Activated CD8-positive, alpha-beta memory T cell treated with anti-CD3 and anti-CD28 coated beads for 36 hours (primary cell): ENCODE measurements at regions not wholly inside any gene's neighbourhood (a gene's known extent, or its start where the extent isn't known, plus 50 kb on each side); places are given as distances from the start of the nearest gene placed in this dataset.
"Not testable (repeated sequence)": the region's sequence is repeated elsewhere in the genome, so short reads cannot be mapped to it uniquely, and the experiment has no call there.

Experiments used
- CTCF ChIA-PET: fragments of 350-600 bp; sonication (Branson Sonifier 250); formaldehyde crosslinking; loops from one replicate; lab custom pipeline; 2021; ENCODE audit warnings: antibody characterized with exemption; lab: Charles Lee
- POLR2A ChIA-PET: fragments of 350-600 bp; sonication (Branson Sonifier 250); formaldehyde crosslinking; loops from one replicate; lab custom pipeline; 2021; ENCODE audit warnings: antibody characterized with exemption; lab: Charles Lee

GRCh38 chr21:28581976-28582375 lies 410.7 kb downstream of the LTN1 start:
- ChIA-PET CTCF (no interaction called here), POLR2A (no interaction called here)

- POLR2A ChIA-PET: interaction anchor here (0.6 kb wide), 1 partner anchor 9 kb away, joined by 3 read pairs; no protein-coding TSS in a partner anchor
- CTCF ChIA-PET: not testable (repeated sequence)
Measured at GRCh38 chr21:28581311-28581731, 411.4 kb downstream of the LTN1 start.

- POLR2A ChIA-PET: no interaction called here
- CTCF ChIA-PET: no interaction called here
Measured at GRCh38 chr21:28580585-28580984, 412.1 kb downstream of the LTN1 start.

GRCh38 chr21:28579986-28580550 lies 412.6 kb downstream of the LTN1 start:
- CTCF ChIA-PET: no interaction called here
- POLR2A ChIA-PET: no interaction called here

GRCh38 chr21:28568692-28569091 lies 424.0 kb downstream of the LTN1 start:
- ChIA-PET CTCF (no interaction called here), POLR2A (no interaction called here)

- POLR2A ChIA-PET, CTCF ChIA-PET: not testable (repeated sequence)
Measured at GRCh38 chr21:28563933-28564332, 428.7 kb downstream of the LTN1 start.

GRCh38 chr21:28561772-28562171 lies 430.9 kb downstream of the LTN1 start:
- ChIA-PET POLR2A (interaction anchor here (0.7 kb wide), 1 partner anchor 66 kb away, joined by 6 read pairs; no protein-coding TSS in a partner anchor), CTCF (no interaction called here)

GRCh38 chr21:28554660-28555475 lies 437.8 kb downstream of the LTN1 start:
- POLR2A ChIA-PET: no interaction called here
- CTCF ChIA-PET: no interaction called here

GRCh38 chr21:28550057-28550825 lies 442.4 kb downstream of the LTN1 start:
- ChIA-PET POLR2A (no interaction called here), CTCF (interaction anchor here (0.8 kb wide), 1 partner anchor 195 kb away, joined by 3 read pairs; no protein-coding TSS in a partner anchor)

- POLR2A ChIA-PET: no interaction called here
- CTCF ChIA-PET: no interaction called here
Measured at GRCh38 chr21:28548291-28548690, 444.4 kb downstream of the LTN1 start.

GRCh38 chr21:28547766-28548165 lies 444.9 kb downstream of the LTN1 start:
- POLR2A ChIA-PET: no interaction called here
- CTCF ChIA-PET: no interaction called here

GRCh38 chr21:28543975-28544374 lies 448.7 kb downstream of the LTN1 start:
- POLR2A ChIA-PET: no interaction called here

GRCh38 chr21:28541371-28542112 lies 451.1 kb downstream of the LTN1 start:
- CTCF ChIA-PET: no interaction called here

More at GRCh38 chr21:28543975-28544374, 448.7 kb downstream of the LTN1 start:
- CTCF ChIA-PET: no interaction called here

GRCh38 chr21:28540514-28540913 lies 452.2 kb downstream of the LTN1 start:
- ChIA-PET POLR2A (no interaction called here), CTCF (no interaction called here)

More at GRCh38 chr21:28541371-28542112, 451.1 kb downstream of the LTN1 start:
- POLR2A ChIA-PET: no interaction called here

GRCh38 chr21:28539623-28539988 lies 453.1 kb downstream of the LTN1 start:
- CTCF ChIA-PET: no interaction called here
- POLR2A ChIA-PET: no interaction called here

GRCh38 chr21:28538987-28539622 lies 453.6 kb downstream of the LTN1 start:
- CTCF ChIA-PET: no interaction called here
- POLR2A ChIA-PET: no interaction called here

GRCh38 chr21:28537371-28538079 lies 455.2 kb downstream of the LTN1 start:
- ChIA-PET CTCF (no interaction called here), POLR2A (interaction anchor here (0.8 kb wide), 1 partner anchor 875 kb away, joined by 3 read pairs; no protein-coding TSS in a partner anchor)

- CTCF ChIA-PET: no interaction called here
- POLR2A ChIA-PET: no interaction called here
Measured at GRCh38 chr21:28532446-28532845, 460.2 kb downstream of the LTN1 start.
